ENCODE measurements at regions not wholly inside any gene's neighbourhood (a gene's known extent, or its start where the extent isn't known, plus 50 kb on each side); places are given as distances from the start of the nearest gene placed in this dataset.

- TF ChIP-seq, protein P1, sequence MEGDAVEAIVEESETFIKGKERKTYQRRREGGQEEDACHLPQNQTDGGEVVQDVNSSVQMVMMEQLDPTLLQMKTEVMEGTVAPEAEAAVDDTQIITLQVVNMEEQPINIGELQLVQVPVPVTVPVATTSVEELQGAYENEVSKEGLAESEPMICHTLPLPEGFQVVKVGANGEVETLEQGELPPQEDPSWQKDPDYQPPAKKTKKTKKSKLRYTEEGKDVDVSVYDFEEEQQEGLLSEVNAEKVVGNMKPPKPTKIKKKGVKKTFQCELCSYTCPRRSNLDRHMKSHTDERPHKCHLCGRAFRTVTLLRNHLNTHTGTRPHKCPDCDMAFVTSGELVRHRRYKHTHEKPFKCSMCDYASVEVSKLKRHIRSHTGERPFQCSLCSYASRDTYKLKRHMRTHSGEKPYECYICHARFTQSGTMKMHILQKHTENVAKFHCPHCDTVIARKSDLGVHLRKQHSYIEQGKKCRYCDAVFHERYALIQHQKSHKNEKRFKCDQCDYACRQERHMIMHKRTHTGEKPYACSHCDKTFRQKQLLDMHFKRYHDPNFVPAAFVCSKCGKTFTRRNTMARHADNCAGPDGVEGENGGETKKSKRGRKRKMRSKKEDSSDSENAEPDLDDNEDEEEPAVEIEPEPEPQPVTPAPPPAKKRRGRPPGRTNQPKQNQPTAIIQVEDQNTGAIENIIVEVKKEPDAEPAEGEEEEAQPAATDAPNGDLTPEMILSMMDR (conservative IDR thresholded peaks at IDR 0.05; ENCODE audit: low read depth in 2 of 2), result no peak
- TF ChIP-seq CREB1 (CRISPR knock-in tag; IDR thresholded peaks at IDR 0.05; ENCODE audit: low read depth) (no peak), EZH2 (IDR thresholded peaks at IDR 0.05; ENCODE audit: low read depth, unreplicated experiment) (no peak), EZH2phosphoT487 (IDR thresholded peaks at IDR 0.05; ENCODE audit: unreplicated experiment) (no peak), POLR2AphosphoS5 (IDR thresholded peaks at IDR 0.05; ENCODE audit: low read depth) (no peak), NANOG (IDR thresholded peaks at IDR 0.05; ENCODE audit: borderline replicate concordance) (no peak), JUNB (IDR thresholded peaks at IDR 0.05; ENCODE audit: unreplicated experiment) (no peak), ZNF331 (CRISPR knock-in tag; IDR thresholded peaks at IDR 0.05; ENCODE audit: low read depth) (no peak), STAT1 (IDR thresholded peaks at IDR 0.05; ENCODE audit: unreplicated experiment) (no peak), ZNF114 (CRISPR knock-in tag; IDR thresholded peaks at IDR 0.05) (no peak)
- TF ChIP-seq, protein P2, sequence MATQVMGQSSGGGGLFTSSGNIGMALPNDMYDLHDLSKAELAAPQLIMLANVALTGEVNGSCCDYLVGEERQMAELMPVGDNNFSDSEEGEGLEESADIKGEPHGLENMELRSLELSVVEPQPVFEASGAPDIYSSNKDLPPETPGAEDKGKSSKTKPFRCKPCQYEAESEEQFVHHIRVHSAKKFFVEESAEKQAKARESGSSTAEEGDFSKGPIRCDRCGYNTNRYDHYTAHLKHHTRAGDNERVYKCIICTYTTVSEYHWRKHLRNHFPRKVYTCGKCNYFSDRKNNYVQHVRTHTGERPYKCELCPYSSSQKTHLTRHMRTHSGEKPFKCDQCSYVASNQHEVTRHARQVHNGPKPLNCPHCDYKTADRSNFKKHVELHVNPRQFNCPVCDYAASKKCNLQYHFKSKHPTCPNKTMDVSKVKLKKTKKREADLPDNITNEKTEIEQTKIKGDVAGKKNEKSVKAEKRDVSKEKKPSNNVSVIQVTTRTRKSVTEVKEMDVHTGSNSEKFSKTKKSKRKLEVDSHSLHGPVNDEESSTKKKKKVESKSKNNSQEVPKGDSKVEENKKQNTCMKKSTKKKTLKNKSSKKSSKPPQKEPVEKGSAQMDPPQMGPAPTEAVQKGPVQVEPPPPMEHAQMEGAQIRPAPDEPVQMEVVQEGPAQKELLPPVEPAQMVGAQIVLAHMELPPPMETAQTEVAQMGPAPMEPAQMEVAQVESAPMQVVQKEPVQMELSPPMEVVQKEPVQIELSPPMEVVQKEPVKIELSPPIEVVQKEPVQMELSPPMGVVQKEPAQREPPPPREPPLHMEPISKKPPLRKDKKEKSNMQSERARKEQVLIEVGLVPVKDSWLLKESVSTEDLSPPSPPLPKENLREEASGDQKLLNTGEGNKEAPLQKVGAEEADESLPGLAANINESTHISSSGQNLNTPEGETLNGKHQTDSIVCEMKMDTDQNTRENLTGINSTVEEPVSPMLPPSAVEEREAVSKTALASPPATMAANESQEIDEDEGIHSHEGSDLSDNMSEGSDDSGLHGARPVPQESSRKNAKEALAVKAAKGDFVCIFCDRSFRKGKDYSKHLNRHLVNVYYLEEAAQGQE (IDR thresholded peaks at IDR 0.05; ENCODE audit: unreplicated experiment), result no peak
- TF ChIP-seq, protein P3, sequence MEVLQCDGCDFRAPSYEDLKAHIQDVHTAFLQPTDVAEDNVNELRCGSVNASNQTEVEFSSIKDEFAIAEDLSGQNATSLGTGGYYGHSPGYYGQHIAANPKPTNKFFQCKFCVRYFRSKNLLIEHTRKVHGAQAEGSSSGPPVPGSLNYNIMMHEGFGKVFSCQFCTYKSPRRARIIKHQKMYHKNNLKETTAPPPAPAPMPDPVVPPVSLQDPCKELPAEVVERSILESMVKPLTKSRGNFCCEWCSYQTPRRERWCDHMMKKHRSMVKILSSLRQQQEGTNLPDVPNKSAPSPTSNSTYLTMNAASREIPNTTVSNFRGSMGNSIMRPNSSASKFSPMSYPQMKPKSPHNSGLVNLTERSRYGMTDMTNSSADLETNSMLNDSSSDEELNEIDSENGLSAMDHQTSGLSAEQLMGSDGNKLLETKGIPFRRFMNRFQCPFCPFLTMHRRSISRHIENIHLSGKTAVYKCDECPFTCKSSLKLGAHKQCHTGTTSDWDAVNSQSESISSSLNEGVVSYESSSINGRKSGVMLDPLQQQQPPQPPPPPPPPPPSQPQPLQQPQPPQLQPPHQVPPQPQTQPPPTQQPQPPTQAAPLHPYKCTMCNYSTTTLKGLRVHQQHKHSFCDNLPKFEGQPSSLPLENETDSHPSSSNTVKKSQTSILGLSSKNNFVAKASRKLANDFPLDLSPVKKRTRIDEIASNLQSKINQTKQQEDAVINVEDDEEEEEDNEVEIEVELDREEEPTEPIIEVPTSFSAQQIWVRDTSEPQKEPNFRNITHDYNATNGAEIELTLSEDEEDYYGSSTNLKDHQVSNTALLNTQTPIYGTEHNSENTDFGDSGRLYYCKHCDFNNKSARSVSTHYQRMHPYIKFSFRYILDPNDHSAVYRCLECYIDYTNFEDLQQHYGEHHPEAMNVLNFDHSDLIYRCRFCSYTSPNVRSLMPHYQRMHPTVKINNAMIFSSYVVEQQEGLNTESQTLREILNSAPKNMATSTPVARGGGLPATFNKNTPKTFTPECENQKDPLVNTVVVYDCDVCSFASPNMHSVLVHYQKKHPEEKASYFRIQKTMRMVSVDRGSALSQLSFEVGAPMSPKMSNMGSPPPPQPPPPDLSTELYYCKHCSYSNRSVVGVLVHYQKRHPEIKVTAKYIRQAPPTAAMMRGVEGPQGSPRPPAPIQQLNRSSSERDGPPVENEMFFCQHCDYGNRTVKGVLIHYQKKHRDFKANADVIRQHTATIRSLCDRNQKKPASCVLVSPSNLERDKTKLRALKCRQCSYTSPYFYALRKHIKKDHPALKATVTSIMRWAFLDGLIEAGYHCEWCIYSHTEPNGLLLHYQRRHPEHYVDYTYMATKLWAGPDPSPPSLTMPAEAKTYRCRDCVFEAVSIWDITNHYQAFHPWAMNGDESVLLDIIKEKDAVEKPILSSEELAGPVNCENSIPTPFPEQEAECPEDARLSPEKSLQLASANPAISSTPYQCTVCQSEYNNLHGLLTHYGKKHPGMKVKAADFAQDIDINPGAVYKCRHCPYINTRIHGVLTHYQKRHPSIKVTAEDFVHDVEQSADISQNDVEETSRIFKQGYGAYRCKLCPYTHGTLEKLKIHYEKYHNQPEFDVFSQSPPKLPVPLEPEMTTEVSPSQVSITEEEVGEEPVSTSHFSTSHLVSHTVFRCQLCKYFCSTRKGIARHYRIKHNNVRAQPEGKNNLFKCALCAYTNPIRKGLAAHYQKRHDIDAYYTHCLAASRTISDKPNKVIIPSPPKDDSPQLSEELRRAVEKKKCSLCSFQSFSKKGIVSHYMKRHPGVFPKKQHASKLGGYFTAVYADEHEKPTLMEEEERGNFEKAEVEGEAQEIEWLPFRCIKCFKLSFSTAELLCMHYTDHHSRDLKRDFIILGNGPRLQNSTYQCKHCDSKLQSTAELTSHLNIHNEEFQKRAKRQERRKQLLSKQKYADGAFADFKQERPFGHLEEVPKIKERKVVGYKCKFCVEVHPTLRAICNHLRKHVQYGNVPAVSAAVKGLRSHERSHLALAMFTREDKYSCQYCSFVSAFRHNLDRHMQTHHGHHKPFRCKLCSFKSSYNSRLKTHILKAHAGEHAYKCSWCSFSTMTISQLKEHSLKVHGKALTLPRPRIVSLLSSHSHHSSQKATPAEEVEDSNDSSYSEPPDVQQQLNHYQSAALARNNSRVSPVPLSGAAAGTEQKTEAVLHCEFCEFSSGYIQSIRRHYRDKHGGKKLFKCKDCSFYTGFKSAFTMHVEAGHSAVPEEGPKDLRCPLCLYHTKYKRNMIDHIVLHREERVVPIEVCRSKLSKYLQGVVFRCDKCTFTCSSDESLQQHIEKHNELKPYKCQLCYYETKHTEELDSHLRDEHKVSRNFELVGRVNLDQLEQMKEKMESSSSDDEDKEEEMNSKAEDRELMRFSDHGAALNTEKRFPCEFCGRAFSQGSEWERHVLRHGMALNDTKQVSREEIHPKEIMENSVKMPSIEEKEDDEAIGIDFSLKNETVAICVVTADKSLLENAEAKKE (CRISPR knock-in tag; IDR thresholded peaks at IDR 0.05), result no peak
Measured at GRCh38 chr2:123434546-123435395, 590.3 kb upstream of the CNTNAP5 start.

All from GM23338 (cell line).